GM21529 (cell line): ENCODE measurements at regions not wholly inside any gene's neighbourhood (a gene's known extent, or its start where the extent isn't known, plus 50 kb on each side); places are given as distances from the start of the nearest gene placed in this dataset.

Experiments
- ATAC-seq: cut with Tn5 transposase; IDR thresholded peaks from one replicate; pipeline ENCODE4 v1.9.1; 2021; ENCODE audit not compliant: unreplicated experiment

GRCh38 chr7:79723833-79724618 lies 270.6 kb upstream of the MAGI2 start:
- ATAC-seq, result no peak

GRCh38 chr7:79722217-79722616 lies 268.8 kb upstream of the MAGI2 start:
- ATAC-seq, result no peak

GRCh38 chr7:79719216-79719615 lies 265.7 kb upstream of the MAGI2 start:
- ATAC-seq, result no peak

GRCh38 chr7:79716329-79716728 lies 262.9 kb upstream of the MAGI2 start:
- no peak for ATAC-seq

GRCh38 chr7:79714081-79714480 lies 260.6 kb upstream of the MAGI2 start:
- ATAC-seq, result no peak

- no peak for ATAC-seq
These were observed 259.8 kb upstream of the MAGI2 start for GRCh38 chr7:79713276-79713675.

- ATAC-seq, result no peak
These were observed 258.2 kb upstream of the MAGI2 start for GRCh38 chr7:79711660-79712059.

GRCh38 chr7:79709574-79710409 lies 256.3 kb upstream of the MAGI2 start:
- no peak for ATAC-seq

- no peak for ATAC-seq
These were observed 248.6 kb upstream of the MAGI2 start for GRCh38 chr7:79702116-79702515.

- no peak for ATAC-seq
These were observed 238.5 kb upstream of the MAGI2 start for GRCh38 chr7:79692015-79692414.

GRCh38 chr7:79691074-79691473 lies 237.6 kb upstream of the MAGI2 start:
- ATAC-seq, result no peak

- no peak for ATAC-seq
These were observed 230.9 kb upstream of the MAGI2 start for GRCh38 chr7:79684384-79684783.

- ATAC-seq, result no peak
These were observed 230.4 kb upstream of the MAGI2 start for GRCh38 chr7:79683916-79684315.

GRCh38 chr7:79683185-79683890 lies 229.9 kb upstream of the MAGI2 start:
- ATAC-seq, result no peak

- no peak for ATAC-seq
These were observed 228.0 kb upstream of the MAGI2 start for GRCh38 chr7:79681454-79681853.

- no peak for ATAC-seq
These were observed 220.5 kb upstream of the MAGI2 start for GRCh38 chr7:79673969-79674368.

- no peak for ATAC-seq
These were observed 220.0 kb upstream of the MAGI2 start for GRCh38 chr7:79673421-79673820.

- ATAC-seq, result no peak
These were observed 214.8 kb upstream of the MAGI2 start for GRCh38 chr7:79668292-79668691.

- ATAC-seq, result no peak
These were observed 213.0 kb upstream of the MAGI2 start for GRCh38 chr7:79666472-79666871.

- ATAC-seq, result no peak
These were observed 211.6 kb upstream of the MAGI2 start for GRCh38 chr7:79664884-79665676.

- ATAC-seq, result no peak
These were observed 204.8 kb upstream of the MAGI2 start for GRCh38 chr7:79658304-79658703.
